ENCODE measurements at regions not wholly inside any gene's neighbourhood (a gene's known extent, or its start where the extent isn't known, plus 50 kb on each side); places are given as distances from the start of the nearest gene placed in this dataset.

DNA sequence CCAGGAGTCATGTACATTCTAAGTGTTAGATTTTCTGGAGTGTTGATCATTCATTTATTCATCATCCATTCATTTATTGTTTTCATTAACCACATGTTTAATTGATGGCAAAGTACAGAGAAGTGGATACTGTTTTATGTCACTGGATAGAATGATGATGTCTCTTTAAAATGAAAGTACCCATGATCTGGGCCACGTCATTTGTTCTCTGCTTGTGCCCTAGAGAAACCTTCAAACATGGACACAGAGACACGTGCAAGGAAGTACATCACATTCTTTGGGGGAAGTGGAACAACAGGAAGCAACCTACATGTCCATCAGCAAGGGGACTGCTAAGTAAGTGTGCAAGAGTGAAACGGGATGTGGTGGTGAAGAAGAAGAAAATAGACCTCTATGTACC is 75.8 kb upstream of the TSHZ2 start:
- no peaks in the 10 kb centered on the region for H3K36me3 ChIP-seq (ENCODE audit: insufficient read depth, low read length)
- no peak overlapping the region for H2AFZ ChIP-seq (ENCODE audit: low read length)
- H3K4me2 ChIP-seq (ENCODE audit: insufficient read depth, low read length) = no peak overlapping the region
- H3K79me2 ChIP-seq (ENCODE audit: insufficient read depth, low read length) = no peaks in the 10 kb centered on the region
- no peaks in the 10 kb centered on the region for H3K27me3 ChIP-seq (ENCODE audit: insufficient read depth, low read length)
- H3K4me3 ChIP-seq (ENCODE audit: insufficient read depth, low read length) = no peak overlapping the region
- TF ChIP-seq, protein P1, sequence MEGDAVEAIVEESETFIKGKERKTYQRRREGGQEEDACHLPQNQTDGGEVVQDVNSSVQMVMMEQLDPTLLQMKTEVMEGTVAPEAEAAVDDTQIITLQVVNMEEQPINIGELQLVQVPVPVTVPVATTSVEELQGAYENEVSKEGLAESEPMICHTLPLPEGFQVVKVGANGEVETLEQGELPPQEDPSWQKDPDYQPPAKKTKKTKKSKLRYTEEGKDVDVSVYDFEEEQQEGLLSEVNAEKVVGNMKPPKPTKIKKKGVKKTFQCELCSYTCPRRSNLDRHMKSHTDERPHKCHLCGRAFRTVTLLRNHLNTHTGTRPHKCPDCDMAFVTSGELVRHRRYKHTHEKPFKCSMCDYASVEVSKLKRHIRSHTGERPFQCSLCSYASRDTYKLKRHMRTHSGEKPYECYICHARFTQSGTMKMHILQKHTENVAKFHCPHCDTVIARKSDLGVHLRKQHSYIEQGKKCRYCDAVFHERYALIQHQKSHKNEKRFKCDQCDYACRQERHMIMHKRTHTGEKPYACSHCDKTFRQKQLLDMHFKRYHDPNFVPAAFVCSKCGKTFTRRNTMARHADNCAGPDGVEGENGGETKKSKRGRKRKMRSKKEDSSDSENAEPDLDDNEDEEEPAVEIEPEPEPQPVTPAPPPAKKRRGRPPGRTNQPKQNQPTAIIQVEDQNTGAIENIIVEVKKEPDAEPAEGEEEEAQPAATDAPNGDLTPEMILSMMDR (IDR thresholded peaks at IDR 0.05; ENCODE audit: extremely low read depth, low read depth, low read length) = no peak
- no peak for DNase-seq (ENCODE audit: insufficient read length, low spot score, missing footprints)
- H3K27ac ChIP-seq (ENCODE audit: low read depth, low read length) = no peak overlapping the region
- no peaks in the 10 kb centered on the region for H3K9me3 ChIP-seq (ENCODE audit: low read depth, low read length)
- no peaks in the 10 kb centered on the region for H3K4me1 ChIP-seq (ENCODE audit: insufficient read depth, low read length)
- no peaks in the 10 kb centered on the region for H4K20me1 ChIP-seq (ENCODE audit: insufficient read depth, low read length)

- Histone ChIP-seq H3K9me3 (ENCODE audit: low read depth, low read length) (no peaks in the 10 kb centered on the region), H2AFZ (ENCODE audit: low read length) (no peak overlapping the region), H3K27ac (ENCODE audit: low read depth, low read length) (no peak overlapping the region), H3K36me3 (ENCODE audit: insufficient read depth, low read length) (no peaks in the 10 kb centered on the region), H3K4me3 (ENCODE audit: insufficient read depth, low read length) (no peak overlapping the region), H4K20me1 (ENCODE audit: insufficient read depth, low read length) (no peaks in the 10 kb centered on the region), H3K4me1 (ENCODE audit: insufficient read depth, low read length) (no peaks in the 10 kb centered on the region), H3K79me2 (ENCODE audit: insufficient read depth, low read length) (no peaks in the 10 kb centered on the region), H3K27me3 (ENCODE audit: insufficient read depth, low read length) (no peaks in the 10 kb centered on the region), H3K4me2 (ENCODE audit: insufficient read depth, low read length) (no peak overlapping the region)
- no peak for DNase-seq (ENCODE audit: insufficient read length, low spot score, missing footprints)
- TF ChIP-seq, protein P1 (IDR thresholded peaks at IDR 0.05; ENCODE audit: extremely low read depth, low read depth, low read length) = no peak
Measured at GRCh38 chr20:52895701-52896100, 76.5 kb upstream of the TSHZ2 start.

- Histone ChIP-seq H3K9me3 (ENCODE audit: low read depth, low read length) (no peaks in the 10 kb centered on the region), H4K20me1 (ENCODE audit: insufficient read depth, low read length) (no peaks in the 10 kb centered on the region), H3K4me3 (ENCODE audit: insufficient read depth, low read length) (no peak overlapping the region), H3K36me3 (ENCODE audit: insufficient read depth, low read length) (no peaks in the 10 kb centered on the region), H3K79me2 (ENCODE audit: insufficient read depth, low read length) (no peaks in the 10 kb centered on the region), H2AFZ (ENCODE audit: low read length) (no peak overlapping the region), H3K4me1 (ENCODE audit: insufficient read depth, low read length) (no peaks in the 10 kb centered on the region), H3K27me3 (ENCODE audit: insufficient read depth, low read length) (no peaks in the 10 kb centered on the region), H3K4me2 (ENCODE audit: insufficient read depth, low read length) (no peak overlapping the region), H3K27ac (ENCODE audit: low read depth, low read length) (no peak overlapping the region)
- TF ChIP-seq, protein P1 (IDR thresholded peaks at IDR 0.05; ENCODE audit: extremely low read depth, low read depth, low read length) = no peak
- no peak for DNase-seq (ENCODE audit: insufficient read length, low spot score, missing footprints)
Measured at GRCh38 chr20:52895235-52895634, 76.9 kb upstream of the TSHZ2 start.

- TF ChIP-seq, protein P1 (IDR thresholded peaks at IDR 0.05; ENCODE audit: extremely low read depth, low read depth, low read length) = no peak
Measured at GRCh38 chr20:52893498-52893897, 78.7 kb upstream of the TSHZ2 start.

More at GRCh38 chr20:52893498-52893897, 78.7 kb upstream of the TSHZ2 start:
- H3K4me3 ChIP-seq (ENCODE audit: insufficient read depth, low read length) = no peak overlapping the region
- no peaks in the 10 kb centered on the region for H4K20me1 ChIP-seq (ENCODE audit: insufficient read depth, low read length)
- no peaks in the 10 kb centered on the region for H3K36me3 ChIP-seq (ENCODE audit: insufficient read depth, low read length)
- H3K9me3 ChIP-seq (ENCODE audit: low read depth, low read length) = no peaks in the 10 kb centered on the region
- no peak overlapping the region for H2AFZ ChIP-seq (ENCODE audit: low read length)
- DNase-seq (ENCODE audit: insufficient read length, low spot score, missing footprints) = no peak
- no peaks in the 10 kb centered on the region for H3K27me3 ChIP-seq (ENCODE audit: insufficient read depth, low read length)
- H3K4me1 ChIP-seq (ENCODE audit: insufficient read depth, low read length) = no peaks in the 10 kb centered on the region
- H3K27ac ChIP-seq (ENCODE audit: low read depth, low read length) = no peak overlapping the region
- H3K79me2 ChIP-seq (ENCODE audit: insufficient read depth, low read length) = no peaks in the 10 kb centered on the region
- H3K4me2 ChIP-seq (ENCODE audit: insufficient read depth, low read length) = no peak overlapping the region

Data from osteoblast (primary cell).